GM13976 (cell line): ENCODE measurements at regions not wholly inside any gene's neighbourhood (a gene's known extent, or its start where the extent isn't known, plus 50 kb on each side); places are given as distances from the start of the nearest gene placed in this dataset.
"Not testable (repeated sequence)": the region's sequence is repeated elsewhere in the genome, so short reads cannot be mapped to it uniquely, and the experiment has no call there.

Experiments used
- DNase-seq: peaks from one replicate; pipeline ENCODE4 v3.0.0; 2012; ENCODE audit warnings: low spot score
- in situ Hi-C: fragments of 300-500 bp; cut with MboI; formaldehyde crosslinking; loops from one replicate; pipeline ENCODE4 v1.12.0; 2022; ENCODE audit warnings: low sequenced_read_pairs, mixed read lengths, inconsistent platforms; ENCODE audit not compliant: unreplicated experiment
- TF ChIP-seq, protein P1 (sequence below): IDR thresholded peaks from 2 replicates; pipeline ENCODE4 v1.5.1; 2012; ENCODE audit warnings: borderline replicate concordance, mild to moderate bottlenecking; ENCODE audit not compliant: insufficient read depth; ENCODE audit errors: extremely low read depth, missing control alignments, control extremely low read depth

DNA sequence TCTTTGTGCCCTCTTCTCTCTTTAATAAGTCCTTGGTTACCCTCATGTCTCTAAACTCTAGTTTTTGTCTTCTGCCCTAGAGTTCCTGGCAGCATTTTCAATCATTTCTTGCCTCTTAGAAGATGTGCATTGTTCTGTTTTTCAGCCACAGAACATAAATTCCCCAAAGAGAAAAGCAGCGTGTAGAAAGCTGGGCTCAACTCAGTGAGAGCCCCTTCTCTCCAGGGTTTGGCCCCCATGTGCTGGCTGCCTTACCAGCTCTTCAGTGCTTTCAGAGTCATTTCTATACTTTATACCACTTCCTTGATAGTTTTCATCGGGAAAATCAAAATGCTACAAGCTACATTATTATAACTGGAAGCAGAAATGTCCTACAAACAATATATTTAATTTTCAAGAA lies 369.1 kb upstream of the GRM7 start:
- no peak for DNase-seq
- in situ Hi-C loops, result no loop called here
- TF ChIP-seq, protein P1, sequence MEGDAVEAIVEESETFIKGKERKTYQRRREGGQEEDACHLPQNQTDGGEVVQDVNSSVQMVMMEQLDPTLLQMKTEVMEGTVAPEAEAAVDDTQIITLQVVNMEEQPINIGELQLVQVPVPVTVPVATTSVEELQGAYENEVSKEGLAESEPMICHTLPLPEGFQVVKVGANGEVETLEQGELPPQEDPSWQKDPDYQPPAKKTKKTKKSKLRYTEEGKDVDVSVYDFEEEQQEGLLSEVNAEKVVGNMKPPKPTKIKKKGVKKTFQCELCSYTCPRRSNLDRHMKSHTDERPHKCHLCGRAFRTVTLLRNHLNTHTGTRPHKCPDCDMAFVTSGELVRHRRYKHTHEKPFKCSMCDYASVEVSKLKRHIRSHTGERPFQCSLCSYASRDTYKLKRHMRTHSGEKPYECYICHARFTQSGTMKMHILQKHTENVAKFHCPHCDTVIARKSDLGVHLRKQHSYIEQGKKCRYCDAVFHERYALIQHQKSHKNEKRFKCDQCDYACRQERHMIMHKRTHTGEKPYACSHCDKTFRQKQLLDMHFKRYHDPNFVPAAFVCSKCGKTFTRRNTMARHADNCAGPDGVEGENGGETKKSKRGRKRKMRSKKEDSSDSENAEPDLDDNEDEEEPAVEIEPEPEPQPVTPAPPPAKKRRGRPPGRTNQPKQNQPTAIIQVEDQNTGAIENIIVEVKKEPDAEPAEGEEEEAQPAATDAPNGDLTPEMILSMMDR, result no peak

- no peak for DNase-seq
- TF ChIP-seq, protein P1, result no peak
- in situ Hi-C loops, result no loop called here
Observed at GRCh38 chr3:6492306-6492705, 368.6 kb upstream of the GRM7 start.

DNA sequence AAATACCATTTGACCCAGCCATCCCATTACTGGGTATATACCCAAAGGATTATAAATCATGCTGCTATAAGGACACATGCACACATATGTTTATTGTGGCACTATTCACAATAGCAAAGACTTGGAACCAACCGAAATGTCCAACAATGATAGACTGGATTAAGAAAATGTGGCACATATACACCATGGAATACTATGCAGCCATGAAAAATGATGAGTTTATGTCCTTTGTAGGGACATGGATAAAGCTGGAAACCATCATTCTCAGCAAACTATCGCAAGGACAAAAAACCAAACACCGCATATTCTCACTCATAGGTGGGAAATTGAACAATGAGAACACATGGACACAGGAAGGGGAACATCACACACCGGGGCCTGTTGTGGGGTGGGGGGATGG lies 362.0 kb upstream of the GRM7 start:
- in situ Hi-C loops, DNase-seq: not testable (repeated sequence)

DNA sequence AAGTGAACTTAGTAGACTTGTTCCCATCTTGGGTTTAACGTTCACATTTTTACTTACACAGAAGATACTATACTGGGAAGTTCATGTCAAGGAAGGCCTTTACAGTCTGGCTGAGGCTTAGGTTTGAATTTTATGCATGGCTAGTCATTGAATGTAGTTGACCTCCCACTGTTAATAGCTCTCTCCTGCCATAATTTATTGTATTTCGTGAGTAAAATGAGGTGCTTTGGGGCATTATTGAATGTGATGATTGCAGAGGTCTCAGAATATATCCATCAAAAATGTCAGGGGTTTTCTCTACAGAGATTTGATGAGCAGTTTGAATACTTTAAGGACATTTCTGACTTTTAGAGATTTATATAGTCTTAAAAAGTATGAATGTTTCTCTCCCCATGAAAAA lies 356.6 kb upstream of the GRM7 start:
- in situ Hi-C loops, result no loop called here
- DNase-seq, result no peak
- TF ChIP-seq, protein P1, result no peak

GRCh38 chr3:6504834-6505233 lies 356.1 kb upstream of the GRM7 start:
- DNase-seq, result no peak
- TF ChIP-seq, protein P1, result no peak

DNA sequence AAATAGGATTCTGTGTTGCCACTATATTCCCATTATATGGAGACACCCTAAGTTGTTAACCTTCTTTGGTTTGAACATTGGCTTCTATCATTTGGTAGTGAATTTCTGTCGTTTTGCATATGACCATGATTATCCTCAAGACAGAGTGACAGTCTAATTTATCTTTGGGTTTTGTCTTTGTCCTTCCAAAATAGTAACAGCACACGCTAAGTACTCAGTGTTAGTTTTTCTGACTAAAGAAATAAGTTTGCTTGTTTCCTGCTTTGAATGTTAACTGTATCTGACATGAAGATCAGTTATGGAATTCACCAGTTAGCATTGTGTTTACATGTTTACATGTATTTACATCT lies 352.5 kb upstream of the GRM7 start:
- TF ChIP-seq, protein P1, result no peak
- in situ Hi-C loops, result no loop called here
- no peak for DNase-seq

More at GRCh38 chr3:6504834-6505233, 356.1 kb upstream of the GRM7 start:
- in situ Hi-C loops, result no loop called here

- DNase-seq, result no peak
- in situ Hi-C loops, result no loop called here
- TF ChIP-seq, protein P1, result no peak
Observed at GRCh38 chr3:6509576-6509975, 351.3 kb upstream of the GRM7 start.
